ENCODE measurements at regions not wholly inside any gene's neighbourhood (a gene's known extent, or its start where the extent isn't known, plus 50 kb on each side); places are given as distances from the start of the nearest gene placed in this dataset.

GRCh38 chr15:95290176-95290974 lies 1040.1 kb upstream of the NR2F2 start:
- DNase-seq (ENCODE audit: low spot score) = no peak

GRCh38 chr15:95291898-95292472 lies 1038.5 kb upstream of the NR2F2 start:
- DNase-seq (ENCODE audit: low spot score) = peak; percentile 30

- DNase-seq (ENCODE audit: low spot score) = no peak
Measured at GRCh38 chr15:95292785-95293450, 1037.6 kb upstream of the NR2F2 start.

GRCh38 chr15:95293456-95294031 lies 1037.0 kb upstream of the NR2F2 start:
- no peak for DNase-seq (ENCODE audit: low spot score)

- DNase-seq (ENCODE audit: low spot score) = no peak
Measured at GRCh38 chr15:95295363-95295762, 1035.1 kb upstream of the NR2F2 start.

GRCh38 chr15:95295896-95296625 lies 1034.4 kb upstream of the NR2F2 start:
- no peak for DNase-seq (ENCODE audit: low spot score)

- no peak for DNase-seq (ENCODE audit: low spot score)
Measured at GRCh38 chr15:95296643-95297042, 1033.9 kb upstream of the NR2F2 start.

- no peak for DNase-seq (ENCODE audit: low spot score)
Measured at GRCh38 chr15:95298729-95299128, 1031.8 kb upstream of the NR2F2 start.

GRCh38 chr15:95300958-95301357 lies 1029.5 kb upstream of the NR2F2 start:
- DNase-seq (ENCODE audit: low spot score) = no peak

- no peak for DNase-seq (ENCODE audit: low spot score)
Measured at GRCh38 chr15:95302206-95302605, 1028.3 kb upstream of the NR2F2 start.

- DNase-seq (ENCODE audit: low spot score) = no peak
Measured at GRCh38 chr15:95302809-95303208, 1027.7 kb upstream of the NR2F2 start.

- no peak for DNase-seq (ENCODE audit: low spot score)
Measured at GRCh38 chr15:95303713-95304112, 1026.8 kb upstream of the NR2F2 start.

GRCh38 chr15:95304151-95304946 lies 1026.2 kb upstream of the NR2F2 start:
- no peak for DNase-seq (ENCODE audit: low spot score)

- DNase-seq (ENCODE audit: low spot score) = no peak
Measured at GRCh38 chr15:95304947-95305400, 1025.5 kb upstream of the NR2F2 start.

- no peak for DNase-seq (ENCODE audit: low spot score)
Measured at GRCh38 chr15:95307115-95307514, 1023.4 kb upstream of the NR2F2 start.

GRCh38 chr15:95319242-95319641 lies 1011.3 kb upstream of the NR2F2 start:
- DNase-seq (ENCODE audit: low spot score) = no peak

GRCh38 chr15:95323796-95324195 lies 1006.7 kb upstream of the NR2F2 start:
- no peak for DNase-seq (ENCODE audit: low spot score)

GRCh38 chr15:95324656-95325055 lies 1005.8 kb upstream of the NR2F2 start:
- no peak for DNase-seq (ENCODE audit: low spot score)

GRCh38 chr15:95325763-95326404 lies 1004.6 kb upstream of the NR2F2 start:
- no peak for DNase-seq (ENCODE audit: low spot score)

- DNase-seq (ENCODE audit: low spot score) = no peak
Measured at GRCh38 chr15:95326431-95327182, 1003.9 kb upstream of the NR2F2 start.
